GM19238 (cell line): ENCODE measurements at regions not wholly inside any gene's neighbourhood (a gene's known extent, or its start where the extent isn't known, plus 50 kb on each side); places are given as distances from the start of the nearest gene placed in this dataset.

Source experiments
- DNase-seq: peaks from one replicate; pipeline ENCODE4 v3.0.0; 2011; ENCODE audit warnings: low spot score; ENCODE audit not compliant: insufficient read length

DNA sequence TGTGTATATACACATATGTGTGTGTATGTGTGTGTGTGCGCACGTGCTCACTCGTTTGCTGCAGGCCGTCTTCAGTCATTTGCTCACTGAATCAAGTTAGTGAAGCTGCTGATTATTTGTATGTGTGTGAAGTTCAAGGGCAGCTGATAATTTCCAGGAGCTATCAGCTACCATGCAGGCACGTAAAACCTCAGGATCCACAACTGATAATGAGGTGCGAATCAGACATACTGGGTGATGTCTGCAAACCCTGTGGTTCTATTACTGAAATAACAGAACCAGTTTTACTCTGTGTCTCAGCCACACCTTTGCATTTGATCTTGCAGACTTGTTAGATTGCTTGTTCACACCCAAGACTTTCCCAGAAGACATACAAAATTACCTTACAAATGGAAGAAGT is 257.6 kb downstream of the TAF11L14 start:
- DNase-seq: no peak

DNA sequence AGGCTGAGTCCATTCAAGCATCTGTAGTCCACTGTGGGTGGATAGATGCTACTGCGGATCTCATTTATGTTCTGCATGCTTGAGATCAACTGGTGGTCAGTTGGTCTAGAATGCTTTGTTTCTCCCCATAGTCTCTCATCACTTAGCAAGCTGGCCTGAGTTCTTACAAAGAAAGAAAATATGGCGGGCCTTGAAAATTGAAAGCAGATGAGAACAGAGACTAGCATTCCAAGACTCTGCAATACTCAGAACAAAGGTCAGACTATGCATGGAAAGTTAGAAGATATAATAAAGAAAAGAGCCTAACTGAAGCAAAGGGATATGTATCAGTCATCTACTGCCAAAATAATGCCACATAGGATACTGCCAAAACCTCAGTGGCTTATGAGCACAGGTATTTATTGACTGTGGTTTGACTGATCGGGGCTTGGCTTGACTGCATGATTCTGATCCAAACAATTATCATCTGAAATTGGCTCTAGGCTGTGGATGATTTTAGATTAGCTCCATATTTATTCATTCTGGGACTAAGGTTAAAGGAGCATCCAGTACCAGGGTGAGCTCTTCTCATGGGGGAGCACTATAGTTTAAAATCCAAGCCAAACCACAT is 258.9 kb downstream of the TAF11L14 start:
- no peak for DNase-seq

DNA sequence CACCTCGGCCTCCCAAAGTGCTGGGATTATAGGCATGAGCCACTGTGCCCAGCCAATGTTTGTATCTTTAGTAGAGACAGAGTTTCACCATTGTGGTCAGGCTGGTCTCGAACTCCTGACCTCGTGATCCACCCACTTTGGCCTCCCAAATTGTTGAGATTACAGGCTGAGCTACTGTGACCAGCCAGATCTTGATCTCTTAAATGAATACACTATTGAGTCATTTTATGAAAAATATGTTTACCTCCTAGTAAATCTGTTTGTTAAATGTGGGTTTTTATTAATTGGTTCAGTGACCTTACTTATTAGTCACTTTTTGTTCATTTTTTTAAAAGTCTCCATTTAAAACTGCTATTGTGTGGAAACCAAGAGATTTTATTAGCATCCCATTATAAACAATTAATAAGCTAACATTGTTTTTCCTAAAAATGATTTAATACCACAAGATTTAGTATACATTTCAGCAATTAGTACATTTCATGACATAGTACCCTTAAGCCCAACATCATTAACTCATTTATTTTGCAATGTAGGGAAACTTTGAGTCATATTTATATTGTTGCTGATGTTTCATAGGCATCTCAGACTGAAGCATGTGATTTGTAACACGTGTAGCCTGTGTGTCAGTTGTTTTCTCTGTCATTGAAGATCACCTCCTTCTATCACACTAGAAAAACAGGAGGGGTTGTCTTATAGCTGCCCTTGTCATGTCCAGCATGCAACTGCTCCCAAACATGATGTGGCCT is 261.2 kb downstream of the TAF11L14 start:
- DNase-seq: no peak

DNA sequence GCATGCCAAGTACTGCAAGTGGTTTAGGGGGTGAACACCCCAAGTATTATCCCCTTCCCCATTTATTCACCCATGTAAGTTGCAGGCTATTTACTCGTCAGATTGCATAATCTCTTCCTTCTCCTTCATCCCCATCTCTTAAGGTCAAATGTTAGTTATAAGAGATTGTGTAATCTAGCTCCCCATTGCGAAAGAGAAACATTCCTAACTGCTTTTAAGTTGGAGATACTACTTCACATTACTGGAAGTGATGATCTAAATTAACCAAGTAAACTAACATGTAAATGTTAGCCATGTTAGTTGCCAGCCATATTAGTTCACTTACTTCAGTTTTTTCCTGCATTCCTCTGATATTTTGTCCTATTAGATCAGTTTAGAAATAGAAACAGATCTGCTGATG is 262.3 kb downstream of the TAF11L14 start:
- no peak for DNase-seq

DNA sequence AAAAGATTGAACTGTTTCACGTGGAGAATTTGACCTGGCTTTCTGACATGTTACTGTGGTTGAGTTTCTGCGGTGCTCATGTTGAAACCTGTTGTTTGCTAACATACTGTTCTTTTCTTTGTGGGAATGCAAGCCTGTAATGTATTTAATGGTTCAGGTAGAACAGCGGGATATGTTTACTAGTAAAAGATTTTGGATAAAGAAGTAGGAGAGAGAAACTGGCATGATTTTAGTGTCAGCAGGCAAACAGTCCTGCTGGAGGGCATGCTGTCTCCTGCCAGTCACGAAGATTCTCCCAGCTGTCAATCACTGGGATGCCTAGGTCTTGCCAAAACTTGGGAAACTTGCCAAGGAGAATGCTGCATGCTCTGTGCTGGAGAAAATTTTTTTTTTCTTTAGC is 263.5 kb downstream of the TAF11L14 start:
- DNase-seq: no peak

DNA sequence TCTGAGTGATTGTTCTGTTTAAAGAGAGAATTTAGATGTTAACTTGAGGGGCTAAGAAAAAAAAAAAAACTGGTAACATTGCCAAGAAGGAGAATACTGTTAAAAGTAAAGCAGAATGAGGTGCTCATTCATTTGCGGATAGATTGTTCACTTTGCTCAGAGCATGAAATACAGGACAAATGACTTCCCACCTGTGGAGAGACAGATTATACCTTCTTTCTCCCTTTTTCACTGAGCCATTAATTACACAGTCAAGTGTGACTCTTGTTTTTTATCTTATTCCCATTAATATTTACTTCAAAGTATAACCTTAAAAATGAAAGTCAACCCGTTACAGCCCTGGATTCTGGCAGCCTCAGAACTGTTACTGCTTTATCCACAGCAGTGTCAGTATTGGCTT is 264.5 kb downstream of the TAF11L14 start:
- DNase-seq: no peak

DNA sequence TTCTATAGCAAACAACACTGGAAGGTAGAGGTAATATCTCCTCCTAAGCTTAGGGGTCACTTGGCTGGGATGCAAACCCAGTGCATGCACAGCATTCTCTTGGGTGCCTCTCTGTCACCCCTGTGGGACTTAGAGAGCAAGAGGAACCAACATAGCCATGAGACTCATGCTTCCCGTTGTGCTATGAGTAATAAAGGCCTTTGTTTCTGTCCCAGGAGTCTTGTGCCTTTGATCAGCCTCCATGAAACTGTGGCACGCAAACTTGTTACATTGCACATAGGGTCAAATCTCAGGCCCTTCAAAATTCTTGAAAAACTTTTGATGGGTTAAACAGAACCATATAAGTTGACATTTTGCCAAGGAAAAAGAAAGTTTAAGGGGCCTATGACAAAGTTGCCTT is 272.8 kb downstream of the TAF11L14 start:
- no peak for DNase-seq

DNA sequence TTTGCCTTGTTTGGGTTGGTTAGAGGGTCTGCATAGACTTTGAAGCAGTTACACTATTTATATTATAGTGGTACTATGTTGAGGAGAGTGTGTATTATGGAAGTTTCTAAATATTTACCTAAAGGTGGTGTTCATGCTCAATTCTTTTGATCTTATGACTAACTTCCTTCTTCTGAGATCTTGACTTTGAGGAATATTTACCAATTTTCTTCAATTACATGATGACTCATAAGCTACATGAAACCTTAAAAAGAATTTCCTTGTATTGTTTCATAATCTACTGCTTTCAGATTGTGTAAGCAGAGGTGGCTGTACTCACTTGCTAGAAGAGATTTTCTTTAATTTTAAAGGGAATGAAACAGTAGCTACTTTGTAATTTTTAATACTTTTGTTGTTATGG is 276.1 kb downstream of the TAF11L14 start:
- DNase-seq: no peak

DNA sequence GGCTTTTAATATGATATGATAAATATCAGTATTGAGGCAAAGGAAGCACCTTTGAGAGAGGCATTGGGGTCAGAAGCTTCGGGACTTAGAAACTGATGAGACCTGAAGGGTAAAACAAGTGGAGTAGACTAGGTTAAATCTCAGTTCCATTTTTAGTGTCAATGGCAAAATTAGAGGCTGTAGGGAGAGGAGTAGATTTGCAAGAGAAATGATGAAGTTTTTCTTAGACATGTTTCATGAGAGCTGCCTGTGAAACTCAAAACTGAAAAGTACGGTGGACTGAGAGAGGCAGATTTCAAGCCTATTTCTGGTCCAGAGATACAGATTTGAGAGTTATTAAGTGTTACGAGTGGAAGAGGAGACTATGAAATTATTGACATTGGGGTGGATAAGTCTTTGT is 278.5 kb downstream of the TAF11L14 start:
- DNase-seq: no peak

DNA sequence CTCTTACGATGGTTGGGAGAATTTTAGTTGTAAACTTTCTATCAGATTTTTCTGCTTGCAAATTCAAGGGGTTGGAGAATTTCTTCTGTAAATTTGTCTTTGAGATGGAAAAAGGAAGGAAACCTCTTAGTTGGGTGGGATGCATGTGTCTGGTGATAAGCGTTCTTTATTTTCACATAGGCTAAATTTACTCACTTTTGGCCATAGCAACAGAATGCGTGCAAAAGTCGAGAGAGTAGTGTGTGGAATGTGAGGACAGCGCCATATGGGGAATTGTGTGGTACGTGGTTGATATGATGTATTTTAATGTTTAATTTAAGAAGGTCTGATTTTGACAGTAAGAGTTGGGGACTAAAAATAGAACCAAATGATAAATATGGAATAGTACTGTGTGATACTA is 282.2 kb downstream of the TAF11L14 start:
- DNase-seq: no peak

DNA sequence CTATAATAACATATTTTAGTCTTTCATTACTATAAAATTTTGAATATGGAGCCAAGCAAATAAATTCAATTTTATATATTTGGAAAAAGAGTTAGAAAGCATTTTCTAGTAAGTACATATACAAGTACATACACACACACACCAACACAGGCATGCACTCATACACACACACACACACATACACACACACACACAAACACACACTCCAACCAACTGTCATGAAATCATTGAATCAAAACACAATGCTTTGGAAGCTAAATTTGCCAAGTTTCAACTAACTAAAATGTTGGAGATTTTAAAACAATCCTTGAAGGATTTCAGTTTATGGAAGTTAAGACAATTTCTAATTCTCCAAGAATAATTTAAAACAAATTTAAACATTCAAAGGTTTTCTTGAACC is 283.2 kb downstream of the TAF11L14 start:
- no peak for DNase-seq

DNA sequence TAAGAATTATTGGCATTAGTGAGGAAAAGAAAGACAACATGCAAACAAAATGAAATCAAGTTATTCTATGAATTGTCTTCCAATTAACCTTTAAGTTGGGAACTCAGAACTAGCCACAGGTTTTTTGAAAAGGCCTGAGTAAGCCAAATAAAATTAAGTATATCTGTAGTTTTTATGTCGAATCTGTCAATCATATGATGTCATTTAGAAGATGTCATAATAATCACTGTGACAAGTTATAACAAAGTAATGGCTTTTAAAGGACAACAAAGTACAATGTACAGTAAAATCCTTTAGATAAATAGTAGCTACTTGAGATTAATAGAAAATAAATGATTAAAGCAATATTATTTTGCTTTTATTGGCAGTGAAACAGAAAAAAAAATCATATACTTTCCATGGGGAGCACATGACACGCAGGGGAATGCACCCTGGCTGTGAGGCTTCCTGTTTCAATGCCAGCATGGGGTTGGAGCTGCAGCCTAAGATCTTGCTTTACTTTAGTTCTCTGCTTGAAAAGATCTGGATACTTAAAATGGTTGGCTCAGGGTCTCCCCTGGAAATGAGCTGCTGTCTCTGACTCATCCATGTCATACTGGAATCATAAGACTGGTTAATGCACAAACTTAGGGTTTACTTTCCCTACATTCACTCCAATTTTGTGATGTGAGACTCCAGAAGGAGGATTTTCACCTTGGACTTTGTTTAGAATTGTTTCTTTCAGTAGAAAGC is 284.3 kb downstream of the TAF11L14 start:
- DNase-seq: no peak

DNA sequence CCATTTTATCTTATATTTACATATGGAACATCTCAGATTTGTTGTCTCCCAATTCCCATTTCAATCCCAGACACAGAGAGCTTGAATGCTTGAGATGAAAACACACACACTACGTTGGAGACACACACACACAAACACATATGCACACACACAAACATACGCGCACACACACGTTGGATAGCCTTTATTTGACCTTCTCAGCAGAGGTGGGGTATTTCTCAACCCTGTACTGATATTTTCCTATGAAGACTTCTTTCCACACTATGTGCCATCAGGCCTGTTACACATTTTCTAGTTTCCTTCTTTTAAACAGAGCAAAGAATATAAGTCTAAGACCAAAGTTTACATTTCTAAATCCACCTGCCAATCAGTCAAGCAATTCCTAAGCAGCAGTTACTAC is 291.0 kb downstream of the TAF11L14 start:
- DNase-seq: no peak

DNA sequence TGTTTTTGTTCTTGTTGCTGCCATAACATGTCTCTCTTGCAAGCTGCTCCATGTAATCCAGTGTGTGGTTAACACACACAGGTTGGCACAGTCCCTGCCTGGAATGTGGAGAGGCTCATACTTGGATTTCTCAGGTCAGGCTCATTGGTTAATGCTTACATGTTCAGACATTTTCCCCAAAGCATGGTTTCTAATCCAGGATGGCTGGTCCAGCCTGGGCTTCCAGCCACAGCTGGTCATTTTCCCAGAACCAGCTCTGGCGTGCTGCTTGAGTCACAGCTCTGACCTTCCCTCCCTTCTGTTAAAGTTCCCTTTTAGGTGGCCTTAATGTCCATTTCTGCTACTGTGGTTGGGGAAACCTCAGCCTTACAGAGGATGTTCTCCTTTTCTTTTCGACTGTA is 294.3 kb downstream of the TAF11L14 start:
- no peak for DNase-seq

DNA sequence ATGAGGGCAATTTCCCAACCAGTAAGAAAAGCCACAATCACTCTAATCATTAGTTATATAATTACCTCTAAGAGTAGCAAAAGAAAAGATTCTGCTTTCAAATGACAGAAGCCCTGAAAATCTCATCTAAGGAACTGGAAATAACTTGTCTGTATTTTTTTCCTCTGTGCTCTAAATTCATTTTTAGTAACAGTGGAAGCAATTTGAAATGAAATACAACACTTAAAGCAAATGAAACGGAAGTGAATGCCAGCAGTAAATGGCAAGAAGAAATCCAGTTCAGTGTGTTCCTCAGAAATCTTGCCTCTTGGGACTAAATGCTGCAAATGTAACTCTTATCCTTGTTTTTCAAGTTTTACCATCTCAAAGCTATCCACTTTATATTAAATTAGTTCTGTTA is 294.9 kb downstream of the TAF11L14 start:
- DNase-seq: no peak

DNA sequence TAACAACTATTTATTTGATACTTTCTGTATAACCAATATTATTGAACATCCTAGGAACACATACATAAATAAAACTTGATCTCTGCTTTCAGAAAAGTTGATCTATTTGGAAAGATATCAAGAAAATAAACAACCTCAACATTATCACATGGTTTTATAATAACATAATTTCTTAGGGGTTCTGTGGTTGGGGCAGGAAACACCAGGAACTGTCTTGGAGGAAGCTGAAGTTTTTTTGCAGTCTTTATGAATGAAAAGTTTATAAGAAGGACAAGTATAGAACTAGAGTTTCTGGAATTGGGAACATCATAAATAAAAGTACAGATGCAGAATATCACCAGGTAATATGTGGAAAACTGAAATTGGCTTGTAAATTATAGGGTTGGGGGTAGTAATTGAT is 296.1 kb downstream of the TAF11L14 start:
- DNase-seq: no peak

DNA sequence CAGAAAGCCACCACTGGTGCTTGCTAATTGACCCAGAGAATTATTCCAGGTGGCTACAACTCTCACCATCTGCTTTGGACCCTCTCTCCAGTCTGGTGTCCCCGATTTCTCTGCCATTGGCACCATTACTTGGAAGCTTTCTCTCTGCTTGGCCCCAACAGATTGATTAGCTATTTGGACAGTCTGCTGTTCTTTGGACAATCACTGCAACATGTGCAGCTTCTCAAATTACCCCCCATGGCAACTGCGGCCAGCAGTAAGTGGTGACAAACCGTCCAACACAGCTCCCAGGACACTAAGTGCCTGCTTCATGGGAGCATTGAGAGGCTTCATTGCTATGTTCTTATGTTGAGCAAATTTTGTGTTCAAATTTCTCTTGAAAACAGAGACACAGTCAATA is 309.8 kb downstream of the TAF11L14 start:
- DNase-seq: no peak

DNA sequence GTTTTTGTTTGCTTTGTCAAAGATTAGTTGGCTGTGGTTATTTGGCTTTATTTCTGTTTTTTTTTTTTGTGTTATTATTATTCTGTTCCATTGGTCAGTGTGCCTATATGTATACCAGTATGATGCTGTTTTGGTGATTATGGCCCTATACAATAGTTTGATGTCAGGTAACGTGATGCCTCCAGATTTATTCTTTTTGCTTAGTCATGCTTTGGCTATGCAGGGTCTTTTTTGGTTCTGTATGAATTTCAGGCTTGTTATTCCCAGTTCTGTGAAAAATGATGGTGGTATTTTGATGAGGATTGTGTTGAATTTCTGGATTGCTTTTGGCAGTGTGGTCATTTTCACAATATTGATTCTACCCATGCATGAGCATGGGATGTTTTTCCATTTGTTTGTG is 312.8 kb downstream of the TAF11L14 start:
- DNase-seq: no peak

DNA sequence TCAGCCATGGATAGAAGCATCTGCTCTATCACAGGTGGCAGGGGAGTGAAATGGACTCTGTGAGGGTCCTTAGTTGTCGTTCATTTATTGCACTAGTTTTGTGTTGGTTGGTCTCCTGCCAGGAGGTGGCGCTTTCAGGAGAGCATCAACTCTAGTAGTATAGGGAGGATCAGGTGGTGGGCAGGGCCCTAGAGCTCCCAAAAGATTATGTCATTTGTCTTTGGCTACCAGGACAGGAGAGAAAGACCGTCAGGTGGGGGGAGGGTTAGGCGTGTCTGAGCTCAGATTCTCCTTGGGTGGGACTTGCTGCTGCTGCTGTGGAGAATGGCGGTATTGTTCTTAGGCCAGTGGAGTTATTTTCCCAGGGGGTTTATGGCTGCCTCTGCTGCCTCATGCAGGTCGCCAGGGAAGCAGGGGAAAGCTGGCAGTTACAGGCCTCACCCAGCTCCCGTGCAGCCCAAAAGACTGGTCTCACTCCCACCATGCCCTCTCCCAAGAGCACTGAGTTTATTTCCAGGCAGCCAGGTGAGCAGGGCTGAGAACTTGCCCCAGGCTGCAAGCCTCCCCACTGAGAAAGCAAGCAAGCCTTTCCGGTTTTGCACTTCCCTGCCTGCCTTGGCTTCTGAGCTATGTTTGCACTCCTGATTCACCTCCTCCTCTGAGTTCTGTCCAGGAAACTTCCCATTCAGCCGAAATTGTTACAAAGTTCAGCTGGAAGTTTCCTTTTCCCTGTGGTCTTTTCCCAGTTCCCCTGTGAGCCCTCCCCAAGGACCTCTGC is 317.3 kb downstream of the TAF11L14 start:
- DNase-seq: no peak

DNA sequence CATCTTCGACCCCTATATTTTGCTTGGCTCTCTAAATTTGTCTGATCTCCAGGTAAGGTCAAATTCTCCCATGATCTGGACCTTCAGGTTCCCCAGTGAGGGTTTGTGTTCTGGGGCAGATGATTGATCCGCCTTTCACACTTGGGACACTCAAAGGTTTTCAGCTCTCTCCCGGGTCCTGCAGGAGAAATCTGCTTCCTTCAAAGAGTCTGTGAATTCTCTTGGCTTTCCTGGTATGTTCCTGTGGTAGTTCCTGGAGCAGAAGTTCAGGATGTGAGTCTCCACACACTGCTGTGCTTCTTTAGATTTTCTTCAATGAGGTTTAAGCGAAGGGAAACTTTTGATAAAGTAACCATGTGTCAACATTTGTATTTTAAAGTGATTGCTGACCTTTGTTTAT is 318.0 kb downstream of the TAF11L14 start:
- DNase-seq: no peak

DNA sequence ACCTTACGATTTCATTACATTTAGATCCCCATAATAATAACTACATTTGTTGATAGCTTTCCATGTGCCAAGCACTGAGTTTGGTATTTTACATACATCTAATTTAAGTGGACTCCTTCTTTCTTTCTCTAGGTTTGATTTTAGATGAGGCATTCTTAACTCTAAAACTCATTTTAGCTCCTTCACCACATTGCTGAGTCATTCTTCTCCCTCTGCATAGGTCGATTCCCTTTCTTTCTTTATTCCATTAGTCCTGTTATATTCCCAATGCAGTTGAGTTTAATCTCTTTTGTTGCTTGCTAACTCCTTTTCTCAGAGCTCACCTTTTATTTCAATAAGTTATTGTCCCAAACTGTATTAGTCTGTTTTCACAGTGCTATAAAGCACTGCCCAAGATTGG is 329.8 kb downstream of the TAF11L14 start:
- no peak for DNase-seq
